ENCODE measurements at regions not wholly inside any gene's neighbourhood (a gene's known extent, or its start where the extent isn't known, plus 50 kb on each side); places are given as distances from the start of the nearest gene placed in this dataset.

- TF ChIP-seq CTCF (IDR thresholded peaks at IDR 0.05) = no peak
- TF ChIP-seq MAZ (IDR thresholded peaks at IDR 0.05; ENCODE audit: borderline replicate concordance, low read depth, low read length) = no peak
- TF ChIP-seq POLR2A (IDR thresholded peaks at IDR 0.05; ENCODE audit: low read length) = no peak
- TF ChIP-seq ESRRA (IDR thresholded peaks at IDR 0.05; ENCODE audit: borderline replicate concordance, low read length) = no peak
- no peak for TF ChIP-seq EHF (CRISPR knock-in tag; IDR thresholded peaks at IDR 0.05)
- TF ChIP-seq MYC (IDR thresholded peaks at IDR 0.05; ENCODE audit: borderline replicate concordance, low read length) = no peak
- TF ChIP-seq ZSCAN20 (CRISPR knock-in tag; IDR thresholded peaks at IDR 0.05) = no peak
Measured at GRCh38 chr1:73886716-73887115, 311.3 kb downstream of the LRRIQ3 start.
